H1 (cell line): ENCODE measurements at regions not wholly inside any gene's neighbourhood (a gene's known extent, or its start where the extent isn't known, plus 50 kb on each side); places are given as distances from the start of the nearest gene placed in this dataset.

Source experiments
- CTCF ChIA-PET: fragments of 300-600 bp; sonication (Branson Sonifier 250); formaldehyde crosslinking; loops from one replicate; lab custom pipeline; 2021; ENCODE audit not compliant: partially characterized antibody; lab: Charles Lee
- POLR2A ChIA-PET: fragments of 300-600 bp; sonication (Branson Sonifier 250); formaldehyde crosslinking; loops from one replicate; lab custom pipeline; 2021; ENCODE audit warnings: inconsistent platforms; ENCODE audit not compliant: partially characterized antibody; lab: Charles Lee
- DNase-seq, 2 experiments: peaks; one replicate each; pipeline versions ENCODE4 v3.0.0 to v3.0.0-alpha.2; 2010 to 2022; ENCODE audit warnings: low spot score in 2 of 2, low read depth in 1 of 2, mixed read lengths in 1 of 2
- FAIRE-seq: peaks from 2 replicates; lab custom pipeline; 2011; peaks lifted over from hg19 to GRCh38; lab: Jason Lieb, UNC
- H2AFZ ChIP-seq: 2 replicates; pipeline ENCODE4 v1.8.1; 2012; ENCODE audit warnings: low read length, inconsistent platforms
- H2AK5ac ChIP-seq: 2 replicates; pipeline ENCODE4 v1.6.1; 2013; ENCODE audit warnings: low read depth, low read length
- H2BK120ac ChIP-seq: replicated peaks from 2 replicates; pipeline ENCODE3; 2013; ENCODE audit warnings: low read depth, low read length, inconsistent platforms
- H2BK12ac ChIP-seq: 2 replicates; pipeline ENCODE4 v1.6.1; 2013; ENCODE audit warnings: low read depth, low read length
- H2BK15ac ChIP-seq: 2 replicates; pipeline ENCODE4 v1.6.1; 2013; ENCODE audit warnings: low read length
- H2BK20ac ChIP-seq: 2 replicates; pipeline ENCODE4 v1.6.1; 2013; ENCODE audit warnings: low read length
- H2BK5ac ChIP-seq: 2 replicates; pipeline ENCODE4 v1.6.1; 2013; ENCODE audit warnings: low read depth, low read length
- H3K14ac ChIP-seq: 2 replicates; pipeline ENCODE4 v1.6.1; 2013; ENCODE audit warnings: inconsistent platforms; ENCODE audit not compliant: insufficient read length
- H3K18ac ChIP-seq: 2 replicates; pipeline ENCODE4 v1.6.1; 2013; ENCODE audit warnings: low read length; ENCODE audit errors: extremely low read depth
- H3K23ac ChIP-seq: 2 replicates; pipeline ENCODE4 v1.6.1; 2013; ENCODE audit warnings: inconsistent platforms; ENCODE audit not compliant: insufficient read length
- H3K23me2 ChIP-seq: 2 replicates; pipeline ENCODE4 v1.6.1; 2013; ENCODE audit warnings: low read depth, low read length
- H3K27ac ChIP-seq: 2 replicates; pipeline ENCODE4 v1.6.1; 2011; ENCODE audit warnings: low read depth, low read length, inconsistent platforms
- H3K27me3 ChIP-seq, 4 experiments: replicated peaks in 1 of 4; 1 replicate in 1 of 4; 2 replicates in 3 of 4; pipeline versions ENCODE4 v1.6.1 to v1.8.1; 2011 to 2013; ENCODE audit warnings: low read length in 3 of 4, mild to moderate bottlenecking in 3 of 4, inconsistent platforms in 2 of 4, mixed read lengths in 2 of 4, moderate library complexity in 1 of 4; ENCODE audit not compliant: control insufficient read depth in 3 of 4, insufficient read depth in 3 of 4; ENCODE audit errors: extremely low read depth in 1 of 4
- H3K36me3 ChIP-seq, 4 experiments: 2 replicates each; pipeline versions ENCODE4 v1.6.1 to v1.8.1; 2011 to 2013; ENCODE audit warnings: mild to moderate bottlenecking in 4 of 4, low read length in 3 of 4, moderate library complexity in 2 of 4, control low read depth in 1 of 4, inconsistent platforms in 1 of 4; ENCODE audit not compliant: insufficient read depth in 4 of 4, control insufficient read depth in 2 of 4
- H3K4ac ChIP-seq: replicated peaks from 2 replicates; pipeline ENCODE3; 2013; ENCODE audit warnings: low read length, low read depth, mixed read lengths, inconsistent platforms; ENCODE audit not compliant: insufficient read length
- H3K4me1 ChIP-seq, 4 experiments: replicated peaks in 1 of 4; 1 replicate in 1 of 4; 2 replicates in 3 of 4; pipeline versions ENCODE4 v1.6.1 to v1.8.1; 2011 to 2013; ENCODE audit warnings: low read length in 3 of 4, inconsistent platforms in 2 of 4, mixed read lengths in 1 of 4; ENCODE audit not compliant: insufficient read depth in 4 of 4, control insufficient read depth in 3 of 4
- H3K4me2 ChIP-seq, 2 experiments: 2 replicates each; pipeline versions ENCODE4 v1.6.1 to v1.8.1; 2011 to 2013; ENCODE audit warnings: low read depth in 2 of 2, low read length in 2 of 2, control low read depth in 1 of 2, inconsistent platforms in 1 of 2, mild to moderate bottlenecking in 1 of 2; ENCODE audit not compliant: insufficient read depth in 1 of 2
- H3K4me3 ChIP-seq, 4 experiments: fragments of 200-600, 300-600 bp in 1 of 4; sonication (generic), shearing (Covaris generic), sonication (Bioruptor Twin) in 1 of 4; 2 replicates each; pipeline versions ENCODE4 v1.5.1 to v1.8.1; 2011 to 2016; ENCODE audit warnings: low read length in 4 of 4, low read depth in 3 of 4, control low read depth in 2 of 4, inconsistent platforms in 2 of 4, mild to moderate bottlenecking in 2 of 4, mixed read lengths in 1 of 4, moderate library complexity in 1 of 4; ENCODE audit not compliant: insufficient read depth in 2 of 4; ENCODE audit errors: extremely low read depth in 1 of 4
- H3K56ac ChIP-seq: replicated peaks from 2 replicates; pipeline ENCODE3; 2013; ENCODE audit warnings: low read depth, mild to moderate bottlenecking, mixed read lengths, low read length, inconsistent platforms; ENCODE audit not compliant: insufficient read length
- H3K79me1 ChIP-seq: 2 replicates; pipeline ENCODE4 v1.6.1; 2013; ENCODE audit warnings: low read depth, low read length, control low read depth
- H3K79me2 ChIP-seq, 2 experiments: 2 replicates each; pipeline versions ENCODE4 v1.6.1 to v1.8.1; 2012 to 2013; ENCODE audit warnings: low read length in 2 of 2, mild to moderate bottlenecking in 2 of 2, inconsistent platforms in 1 of 2; ENCODE audit not compliant: insufficient read depth in 2 of 2, control insufficient read depth in 1 of 2
- H3K9ac ChIP-seq, 4 experiments: replicated peaks in 1 of 4; 1 replicate in 1 of 4; 2 replicates in 3 of 4; pipeline versions ENCODE4 v1.6.1 to v1.8.1; 2011 to 2013; ENCODE audit warnings: low read depth in 3 of 4, low read length in 3 of 4, control low read depth in 2 of 4, mild to moderate bottlenecking in 2 of 4, moderate library complexity in 2 of 4, inconsistent platforms in 1 of 4; ENCODE audit errors: extremely low read depth in 1 of 4
- H3K9me3 ChIP-seq, 2 experiments: 2 replicates each; pipeline versions ENCODE4 v1.6.1 to v1.8.1; 2012 to 2013; ENCODE audit warnings: mild to moderate bottlenecking in 2 of 2, moderate library complexity in 2 of 2, control low read depth in 1 of 2, inconsistent platforms in 1 of 2, low read depth in 1 of 2, low read length in 1 of 2, mixed read lengths in 1 of 2; ENCODE audit not compliant: insufficient read depth in 2 of 2
- H4K20me1 ChIP-seq, 2 experiments: replicated peaks in 1 of 2; 2 replicates each; pipeline versions ENCODE3 to v1.8.1; 2011 to 2013; ENCODE audit warnings: inconsistent platforms in 2 of 2, low read length in 2 of 2, mild to moderate bottlenecking in 1 of 2; ENCODE audit not compliant: insufficient read depth in 2 of 2, control insufficient read depth in 1 of 2
- H4K5ac ChIP-seq: 2 replicates; pipeline ENCODE4 v1.6.1; 2013; ENCODE audit warnings: low read length, low read depth, mixed read lengths, inconsistent platforms; ENCODE audit not compliant: insufficient read length
- H4K8ac ChIP-seq: 2 replicates; pipeline ENCODE4 v1.8.0; 2013; ENCODE audit warnings: mild to moderate bottlenecking, moderate library complexity, low read length, inconsistent platforms; ENCODE audit not compliant: insufficient read depth; ENCODE audit errors: extremely low read depth
- H4K91ac ChIP-seq: replicated peaks from 2 replicates; pipeline ENCODE3; 2013; ENCODE audit warnings: low read length, mixed read lengths, inconsistent platforms; ENCODE audit not compliant: insufficient read length
- CBX8 ChIP-seq: fragments of 300-800, 300-1000 bp; sonication (generic); IDR thresholded peaks from 2 replicates; pipeline ENCODE4 v1.7.1; 2016; ENCODE audit warnings: low read depth, low read length, borderline replicate concordance
- KDM4A ChIP-seq: IDR thresholded peaks from one replicate; pipeline ENCODE4 v1.7.1; 2012; ENCODE audit warnings: low read depth, mild to moderate bottlenecking, moderate library complexity, low read length, inconsistent platforms; ENCODE audit not compliant: severe bottlenecking
- PHF8 ChIP-seq: fragments of 200-600 bp; sonication (generic); conservative IDR thresholded peaks from 2 replicates; pipeline ENCODE4 v1.7.1; 2012; ENCODE audit warnings: low read depth, mild to moderate bottlenecking, inconsistent platforms, low read length, moderate library complexity
- SP1 ChIP-seq: IDR thresholded peaks from 2 replicates; pipeline ENCODE4 v1.6.1; 2011; ENCODE audit warnings: low read depth, low read length
- WGBS, 2 experiments: shearing (Covaris generic) in 1 of 2; methylation state at CpG; one replicate each; pipeline versions ENCODE4 v1.1.6 to v1.1.7; 2013 to 2015; ENCODE audit warnings: low lambda C conversion rate in 2 of 2, mixed read lengths in 2 of 2, inconsistent platforms in 1 of 2, low coverage in 1 of 2, missing lambda C conversion rate in 1 of 2; ENCODE audit not compliant: insufficient replicate concordance in 2 of 2, insufficient coverage in 1 of 2, insufficient read length in 1 of 2; ENCODE audit errors: extremely low coverage in 1 of 2, missing lambda C conversion rate in 1 of 2; 5-methylcytosine and 5-hydroxymethylcytosine counted together

DNA sequence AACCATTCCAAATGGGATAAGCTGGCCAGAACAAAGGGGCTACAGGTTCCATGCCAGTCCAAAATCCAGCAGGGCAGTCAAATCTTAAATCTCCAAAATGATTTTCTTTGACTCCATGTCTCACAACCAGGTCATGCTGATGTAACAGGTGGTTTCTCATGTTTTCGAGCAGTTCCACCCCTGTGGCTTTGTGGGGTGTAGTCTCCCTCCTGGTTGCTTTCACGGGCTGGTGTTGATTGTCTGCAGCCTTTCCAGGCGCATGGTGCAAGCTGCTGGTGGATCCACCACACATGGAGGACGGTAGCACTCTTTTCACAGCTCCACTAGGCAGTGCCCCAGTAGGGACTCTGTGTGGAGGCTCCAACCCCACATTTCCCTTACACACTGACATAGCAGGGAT is 425.5 kb upstream of the FTMT start:
- Histone ChIP-seq H4K20me1 (no peaks in the 10 kb centered on the region), H3K36me3 (no peaks in the 10 kb centered on the region), H3K23me2 (no peaks in the 10 kb centered on the region), H2AK5ac (no peak overlapping the region), H3K27ac (no peak overlapping the region), H4K5ac (no peak overlapping the region), H2BK12ac (no peak overlapping the region), H3K4me1 (peaks cover 0 to 3% (median 1%) of the 10 kb centered on the region in 4 experiments; a peak in 3 of 7 replicates), H3K23ac (no peak overlapping the region), H3K79me2 (no peaks in the 10 kb centered on the region), H3K4me3 (no peak overlapping the region), H3K9ac (no peak overlapping the region), H4K91ac (no peak overlapping the region), H2BK15ac (no peak overlapping the region), H4K8ac (no peak overlapping the region; the same call in 1 of the 2 replicates), H3K9me3 (peaks cover 0 to 3% of the 10 kb centered on the region in 2 experiments; a peak in 1 of 4 replicates), H3K56ac (no peak overlapping the region), H2BK20ac (no peak overlapping the region), H3K4me2 (no peak overlapping the region), H3K79me1 (no peaks in the 10 kb centered on the region), H2BK5ac (no peak overlapping the region), H3K18ac (no peak overlapping the region), H3K14ac (no peak overlapping the region), H3K4ac (no peak overlapping the region), H2AFZ (no peak overlapping the region), H3K27me3 (no peaks in the 10 kb centered on the region), H2BK120ac (no peak overlapping the region)
- 100% methylated on average over 4 of the region's 4 CpGs; no CpG with 5 or more reads in 1 of the 2 experiments for WGBS, 2 experiments
- no peak for TF ChIP-seq SP1
- no peak for TF ChIP-seq PHF8
- TF ChIP-seq KDM4A: no peak
- no peak for TF ChIP-seq CBX8
- no peak for FAIRE-seq
- DNase-seq: no peak
- CTCF ChIA-PET: interaction anchor here (0.7 kb wide), 1 partner anchor 21 kb away, joined by 3 read pairs; no protein-coding TSS in a partner anchor
- POLR2A ChIA-PET: no interaction called here
